ENCODE measurements at regions not wholly inside any gene's neighbourhood (a gene's known extent, or its start where the extent isn't known, plus 50 kb on each side); places are given as distances from the start of the nearest gene placed in this dataset.

- DNase-seq: no peak
These were observed 1007.9 kb upstream of the TENM4 start for GRCh38 chr11:80448709-80449108.

- no peak for DNase-seq
These were observed 1002.3 kb upstream of the TENM4 start for GRCh38 chr11:80443177-80443576.

GRCh38 chr11:80441821-80442220 is 1001.0 kb upstream of the TENM4 start:
- no peak for DNase-seq

- no peak for DNase-seq
These were observed 1000.0 kb upstream of the TENM4 start for GRCh38 chr11:80440835-80441234.

- DNase-seq: no peak
These were observed 995.7 kb upstream of the TENM4 start for GRCh38 chr11:80436547-80436946.

- DNase-seq: no peak
These were observed 994.5 kb upstream of the TENM4 start for GRCh38 chr11:80435345-80435744.

GRCh38 chr11:80432057-80432456 is 991.2 kb upstream of the TENM4 start:
- DNase-seq: no peak

GRCh38 chr11:80424012-80424695 is 983.3 kb upstream of the TENM4 start:
- DNase-seq: no peak

GRCh38 chr11:80420374-80420773 is 979.5 kb upstream of the TENM4 start:
- DNase-seq: no peak

GRCh38 chr11:80417681-80418080 is 976.9 kb upstream of the TENM4 start:
- no peak for DNase-seq

- DNase-seq: no peak
These were observed 974.8 kb upstream of the TENM4 start for GRCh38 chr11:80415580-80415979.

- DNase-seq: no peak
These were observed 973.6 kb upstream of the TENM4 start for GRCh38 chr11:80414181-80415165.

GRCh38 chr11:80412604-80413003 is 971.8 kb upstream of the TENM4 start:
- no peak for DNase-seq

GRCh38 chr11:80393210-80393609 is 952.4 kb upstream of the TENM4 start:
- DNase-seq: no peak

GRCh38 chr11:80390505-80390904 is 949.7 kb upstream of the TENM4 start:
- DNase-seq: no peak

GRCh38 chr11:80388536-80388935 is 947.7 kb upstream of the TENM4 start:
- no peak for DNase-seq

GRCh38 chr11:80388130-80388529 is 947.3 kb upstream of the TENM4 start:
- DNase-seq: no peak

GRCh38 chr11:80383655-80384054 is 942.8 kb upstream of the TENM4 start:
- no peak for DNase-seq

GRCh38 chr11:80379620-80380278 is 938.9 kb upstream of the TENM4 start:
- no peak for DNase-seq

GRCh38 chr11:80371931-80372330 is 931.1 kb upstream of the TENM4 start:
- no peak for DNase-seq

GRCh38 chr11:80365980-80366379 is 925.1 kb upstream of the TENM4 start:
- no peak for DNase-seq

GRCh38 chr11:80365076-80365725 is 924.4 kb upstream of the TENM4 start:
- no peak for DNase-seq
